ENCODE measurements at regions not wholly inside any gene's neighbourhood (a gene's known extent, or its start where the extent isn't known, plus 50 kb on each side); places are given as distances from the start of the nearest gene placed in this dataset.

GRCh38 chr6:160899671-160900430, 91.7 kb upstream of the MAP3K4 start:
- no peak for DNase-seq (ENCODE audit: low read depth in 2 of 2)

- DNase-seq (ENCODE audit: low read depth in 2 of 2) = no peak
Observed at GRCh38 chr6:160911949-160912348, 79.6 kb upstream of the MAP3K4 start.

GRCh38 chr6:160912411-160912810, 79.2 kb upstream of the MAP3K4 start:
- DNase-seq (ENCODE audit: low read depth in 2 of 2) = no peak

- no peak for DNase-seq (ENCODE audit: low read depth in 2 of 2)
Observed at GRCh38 chr6:160917572-160917971, 74.0 kb upstream of the MAP3K4 start.

- no peak for DNase-seq (ENCODE audit: low read depth in 2 of 2)
Observed at GRCh38 chr6:160919723-160920440, 71.7 kb upstream of the MAP3K4 start.

GRCh38 chr6:160921095-160921494, 70.5 kb upstream of the MAP3K4 start:
- no peak for DNase-seq (ENCODE audit: low read depth in 2 of 2)

GRCh38 chr6:160926281-160927276, 65.0 kb upstream of the MAP3K4 start:
- DNase-seq (ENCODE audit: low read depth in 2 of 2) = no peak

GRCh38 chr6:160927416-160927815, 64.2 kb upstream of the MAP3K4 start:
- DNase-seq (ENCODE audit: low read depth in 2 of 2) = no peak

- no peak for DNase-seq (ENCODE audit: low read depth in 2 of 2)
Observed at GRCh38 chr6:160929361-160929760, 62.2 kb upstream of the MAP3K4 start.

- DNase-seq (ENCODE audit: low read depth in 2 of 2) = no peak
Observed at GRCh38 chr6:160929831-160930230, 61.7 kb upstream of the MAP3K4 start.

- peak; percentile 2 to 5 for DNase-seq (ENCODE audit: low read depth in 2 of 2)
Observed at GRCh38 chr6:160930547-160931377, 60.8 kb upstream of the MAP3K4 start.

GRCh38 chr6:160931378-160932310, 59.9 kb upstream of the MAP3K4 start:
- DNase-seq (ENCODE audit: low read depth in 2 of 2) = no peak

- no peak for DNase-seq (ENCODE audit: low read depth in 2 of 2)
Observed at GRCh38 chr6:160933256-160933655, 58.3 kb upstream of the MAP3K4 start.

GRCh38 chr6:160934157-160934556, 57.4 kb upstream of the MAP3K4 start:
- DNase-seq (ENCODE audit: low read depth in 2 of 2) = no peak

- DNase-seq (ENCODE audit: low read depth in 2 of 2) = no peak
Observed at GRCh38 chr6:160940197-160940596, 51.4 kb upstream of the MAP3K4 start.

All from stimulated activated CD8-positive, alpha-beta memory T cell treated with anti-CD3 and anti-CD28 coated beads, Interleukin-15, amount 100 ng/mL, for 4 hours (primary cell).